GM18505 (cell line): ENCODE measurements at regions not wholly inside any gene's neighbourhood (a gene's known extent, or its start where the extent isn't known, plus 50 kb on each side); places are given as distances from the start of the nearest gene placed in this dataset.

Experiments used
- ATAC-seq: cut with Tn5 transposase; IDR thresholded peaks from one replicate; pipeline ENCODE4 v1.9.1; 2021; ENCODE audit not compliant: unreplicated experiment
- POLR2A ChIP-seq: IDR thresholded peaks from 4 replicates; pipeline ENCODE4 v1.6.1; 2011; ENCODE audit warnings: borderline replicate concordance; ENCODE audit not compliant: insufficient read depth, insufficient read length; ENCODE audit errors: extremely low read depth

DNA sequence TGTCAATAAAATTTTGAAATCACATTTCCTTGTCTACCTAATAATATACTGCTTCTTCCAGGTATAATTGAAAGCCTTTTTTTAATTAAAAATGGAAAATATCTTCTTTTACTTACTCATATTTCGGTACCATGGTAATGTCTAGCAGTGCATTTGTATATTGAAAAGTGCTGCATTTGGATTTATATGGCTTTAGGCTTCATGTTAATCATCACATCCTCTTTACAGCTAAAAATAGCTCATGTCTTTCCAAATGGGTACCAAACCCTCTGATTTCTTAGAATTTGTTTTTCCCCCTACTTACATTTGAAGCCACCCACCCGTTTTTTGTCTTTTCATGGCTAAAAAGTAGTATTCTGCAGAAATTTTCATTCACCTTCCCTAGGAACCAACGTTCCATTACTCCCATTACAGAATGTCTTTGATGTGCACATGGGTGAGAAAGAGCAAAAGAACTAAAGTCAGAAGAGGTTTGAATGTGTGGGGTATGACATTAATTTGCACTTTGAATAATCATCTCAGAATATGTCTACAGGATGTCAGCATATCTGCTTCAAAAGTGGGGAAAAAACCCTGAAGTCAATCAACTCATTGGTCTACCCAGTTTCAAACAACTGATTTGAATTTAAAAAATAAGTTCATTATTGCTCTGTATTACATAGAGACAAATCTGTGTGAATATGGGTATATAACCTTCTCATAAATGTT lies 935.9 kb downstream of the GATA3 start:
- no peak for ATAC-seq
- TF ChIP-seq POLR2A, result no peak

DNA sequence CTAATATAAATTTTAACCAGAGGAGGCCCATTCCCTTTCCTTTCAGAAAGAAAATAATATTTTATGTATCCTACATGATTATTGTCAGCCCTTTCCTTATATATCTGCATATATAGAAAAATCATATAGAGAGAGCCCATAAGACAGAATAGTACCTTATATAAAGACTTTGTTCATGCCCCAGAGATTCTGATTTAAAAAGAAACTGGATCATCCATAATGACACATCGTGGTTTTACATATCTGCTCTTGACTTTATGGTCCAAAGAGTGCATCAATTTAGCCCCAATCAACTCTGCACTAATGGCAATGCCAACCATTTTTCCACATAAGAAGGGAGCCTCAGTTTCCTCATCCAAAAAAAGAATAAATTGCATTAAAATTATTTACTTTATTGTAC lies 937.5 kb downstream of the GATA3 start:
- ATAC-seq, result no peak
- no peak for TF ChIP-seq POLR2A

- TF ChIP-seq POLR2A, result no peak
- ATAC-seq, result no peak
Observed at GRCh38 chr10:8993864-8994263, 939.4 kb downstream of the GATA3 start.

GRCh38 chr10:8998751-8999150 lies 944.3 kb downstream of the GATA3 start:
- TF ChIP-seq POLR2A, result no peak
- ATAC-seq, result no peak

- ATAC-seq, result no peak
- TF ChIP-seq POLR2A, result no peak
Observed at GRCh38 chr10:9003122-9003521, 948.6 kb downstream of the GATA3 start.

DNA sequence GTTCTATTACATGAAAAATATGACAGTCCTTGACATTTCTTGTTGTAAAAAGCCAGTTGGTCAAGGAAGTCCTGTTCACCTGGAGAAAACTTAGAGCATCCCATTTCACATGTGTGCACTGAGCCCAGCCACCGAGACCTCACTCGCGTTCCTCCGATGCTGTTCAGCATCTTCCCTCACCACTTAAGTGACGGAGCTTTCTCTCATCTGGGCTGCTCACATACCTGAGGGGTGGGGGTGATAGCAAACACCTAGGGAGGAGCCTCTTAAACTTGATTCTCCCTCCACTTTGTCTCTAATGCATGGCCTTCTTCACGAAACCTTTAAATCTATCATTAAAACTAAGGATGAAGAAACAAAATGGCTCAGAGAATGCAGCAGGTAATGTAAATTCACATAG lies 950.2 kb downstream of the GATA3 start:
- no peak for ATAC-seq
- TF ChIP-seq POLR2A, result no peak

DNA sequence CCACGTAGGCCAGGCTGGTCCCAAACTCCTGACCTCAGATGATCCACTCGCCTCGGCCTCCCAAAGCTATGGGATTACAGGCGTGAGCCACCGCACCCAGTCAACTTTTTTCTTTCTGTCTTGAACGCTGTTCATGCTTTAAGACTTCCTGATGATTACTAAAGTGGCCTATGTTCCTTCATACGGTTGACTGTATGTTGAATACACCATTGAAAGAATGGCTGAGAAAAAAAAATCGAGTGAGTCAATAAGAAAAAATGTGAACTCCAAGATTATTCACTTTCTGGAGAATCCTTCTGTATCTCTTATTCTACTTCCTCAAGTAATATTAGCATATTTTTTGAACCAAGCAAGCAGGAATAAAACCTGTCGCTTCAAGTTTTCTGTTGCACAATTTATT lies 955.0 kb downstream of the GATA3 start:
- TF ChIP-seq POLR2A, result no peak
- ATAC-seq, result no peak

GRCh38 chr10:9010093-9010492 lies 955.6 kb downstream of the GATA3 start:
- TF ChIP-seq POLR2A, result no peak
- ATAC-seq, result no peak

GRCh38 chr10:9010931-9011670 lies 956.6 kb downstream of the GATA3 start:
- ATAC-seq, result no peak
- TF ChIP-seq POLR2A, result no peak

GRCh38 chr10:9012312-9012711 lies 957.8 kb downstream of the GATA3 start:
- ATAC-seq, result no peak
- no peak for TF ChIP-seq POLR2A

- no peak for TF ChIP-seq POLR2A
- ATAC-seq, result no peak
Observed at GRCh38 chr10:9015005-9015404, 960.5 kb downstream of the GATA3 start.

DNA sequence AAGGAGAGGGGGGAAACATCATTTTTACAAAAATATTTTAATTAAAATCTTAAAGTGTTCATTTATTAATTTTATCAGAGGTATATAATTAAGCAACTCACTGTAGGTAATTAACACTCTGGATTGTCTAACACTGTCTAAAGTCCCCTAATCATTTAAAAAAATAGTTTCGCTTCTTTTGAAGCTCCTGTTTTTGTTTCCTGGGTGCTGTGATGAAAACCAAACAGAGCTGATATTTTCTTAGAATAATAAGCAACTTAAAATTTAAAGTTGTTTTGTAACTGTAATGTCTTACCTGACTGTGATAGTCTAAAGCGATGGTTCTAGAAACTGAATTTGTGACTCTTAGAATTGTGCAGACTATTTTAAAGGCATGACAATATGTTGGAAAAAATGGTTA lies 961.0 kb downstream of the GATA3 start:
- ATAC-seq, result no peak
- no peak for TF ChIP-seq POLR2A

DNA sequence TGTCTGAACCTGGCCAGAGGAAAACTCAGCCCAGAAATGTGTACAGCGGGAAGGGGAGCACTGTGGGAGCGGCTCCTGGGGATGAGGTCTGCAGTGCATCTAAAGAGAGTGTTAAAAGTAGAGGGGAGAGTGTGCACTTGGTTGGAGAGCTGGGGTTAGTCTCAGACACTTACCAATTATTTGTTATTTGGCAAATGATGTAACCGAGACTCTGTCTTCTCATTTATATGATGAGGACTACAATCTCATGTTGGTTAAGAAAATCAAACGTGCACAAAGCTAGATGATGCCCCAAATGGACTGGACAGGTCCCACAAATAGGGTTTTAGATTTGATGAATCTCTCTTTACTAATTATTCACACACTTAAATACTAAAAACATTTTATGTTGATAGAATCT lies 962.4 kb downstream of the GATA3 start:
- no peak for ATAC-seq
- TF ChIP-seq POLR2A, result no peak
